IMR-90 (cell line): ENCODE measurements at regions not wholly inside any gene's neighbourhood (a gene's known extent, or its start where the extent isn't known, plus 50 kb on each side); places are given as distances from the start of the nearest gene placed in this dataset.

Experiments
- BHLHE40 ChIP-seq: fragments of 150-350 bp; IDR thresholded peaks from 2 replicates; pipeline ENCODE4 v1.6.1; 2016; ENCODE audit warnings: mild to moderate bottlenecking, low read depth, low read length
- CEBPB ChIP-seq: IDR thresholded peaks from 2 replicates; pipeline ENCODE4 v1.6.1; 2012; ENCODE audit warnings: low read depth, low read length, improper control_type of control experiment
- POLR2A ChIP-seq: IDR thresholded peaks from 2 replicates; pipeline ENCODE4 v1.6.1; 2012; ENCODE audit warnings: mild to moderate bottlenecking, low read depth, low read length
- RAD21 ChIP-seq: IDR thresholded peaks from 2 replicates; pipeline ENCODE4 v1.6.1; 2012; ENCODE audit warnings: low read length, improper control_type of control experiment
- USF2 ChIP-seq: fragments of 150-350 bp; IDR thresholded peaks from 2 replicates; pipeline ENCODE4 v1.6.1; 2017; ENCODE audit warnings: mild to moderate bottlenecking, antibody characterized with exemption, low read length, low read depth
- TF ChIP-seq, protein P1 (sequence below): conservative IDR thresholded peaks from 2 replicates; pipeline ENCODE4 v1.5.1; 2012; ENCODE audit warnings: mild to moderate bottlenecking, low read depth, low read length, improper control_type of control experiment

DNA sequence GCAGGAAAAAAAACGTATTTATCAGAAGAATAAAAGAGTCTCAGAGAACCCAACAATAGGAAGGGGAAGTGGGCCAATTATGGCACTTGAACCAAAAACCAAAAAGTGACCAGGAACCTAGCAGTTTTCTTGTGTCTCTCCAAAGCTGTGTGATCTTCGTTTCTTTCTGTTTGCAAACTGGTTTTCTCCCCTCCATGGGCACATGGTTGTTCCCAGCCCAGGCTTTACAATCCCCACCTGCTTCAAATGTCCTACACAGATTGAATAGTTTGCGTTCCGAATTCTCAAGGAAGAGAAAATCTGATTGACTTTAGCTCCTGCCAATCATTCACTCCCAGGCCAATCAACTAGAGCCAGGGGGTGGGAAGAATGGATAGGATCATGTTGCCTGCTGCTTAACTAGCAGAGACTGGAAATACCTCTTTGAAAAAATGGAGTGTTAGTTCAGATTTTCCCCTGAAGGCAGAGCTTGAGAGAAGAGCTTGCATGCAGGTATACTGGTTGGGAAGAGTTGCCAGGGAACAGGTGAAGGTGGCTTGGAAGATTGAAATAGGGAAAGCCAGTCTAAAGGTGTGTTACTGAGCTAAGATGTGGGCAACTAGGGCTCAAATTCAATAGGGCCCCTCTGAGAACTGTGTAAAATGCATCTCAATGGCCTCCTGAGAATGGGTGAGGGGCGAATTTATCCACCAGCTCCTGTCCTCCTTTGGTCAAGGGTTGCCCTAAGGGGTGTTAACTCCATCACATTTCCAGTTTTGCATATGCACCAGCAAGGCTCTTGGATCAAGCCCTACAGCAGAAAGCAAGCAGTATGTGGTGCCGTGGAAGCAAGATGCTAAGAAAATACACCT is 106.4 kb upstream of the SRRM4 start:
- TF ChIP-seq, protein P1, sequence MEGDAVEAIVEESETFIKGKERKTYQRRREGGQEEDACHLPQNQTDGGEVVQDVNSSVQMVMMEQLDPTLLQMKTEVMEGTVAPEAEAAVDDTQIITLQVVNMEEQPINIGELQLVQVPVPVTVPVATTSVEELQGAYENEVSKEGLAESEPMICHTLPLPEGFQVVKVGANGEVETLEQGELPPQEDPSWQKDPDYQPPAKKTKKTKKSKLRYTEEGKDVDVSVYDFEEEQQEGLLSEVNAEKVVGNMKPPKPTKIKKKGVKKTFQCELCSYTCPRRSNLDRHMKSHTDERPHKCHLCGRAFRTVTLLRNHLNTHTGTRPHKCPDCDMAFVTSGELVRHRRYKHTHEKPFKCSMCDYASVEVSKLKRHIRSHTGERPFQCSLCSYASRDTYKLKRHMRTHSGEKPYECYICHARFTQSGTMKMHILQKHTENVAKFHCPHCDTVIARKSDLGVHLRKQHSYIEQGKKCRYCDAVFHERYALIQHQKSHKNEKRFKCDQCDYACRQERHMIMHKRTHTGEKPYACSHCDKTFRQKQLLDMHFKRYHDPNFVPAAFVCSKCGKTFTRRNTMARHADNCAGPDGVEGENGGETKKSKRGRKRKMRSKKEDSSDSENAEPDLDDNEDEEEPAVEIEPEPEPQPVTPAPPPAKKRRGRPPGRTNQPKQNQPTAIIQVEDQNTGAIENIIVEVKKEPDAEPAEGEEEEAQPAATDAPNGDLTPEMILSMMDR, result no peak
- TF ChIP-seq POLR2A, result no peak
- no peak for TF ChIP-seq CEBPB
- no peak for TF ChIP-seq RAD21
- TF ChIP-seq USF2, result no peak
- TF ChIP-seq BHLHE40, result no peak
